Esophagus (tissue), 2 donors: ENCODE measurements at regions not wholly inside any gene's neighbourhood (a gene's known extent, or its start where the extent isn't known, plus 50 kb on each side); places are given as distances from the start of the nearest gene placed in this dataset.

Source experiments
- H3K27ac ChIP-seq, 2 donors: one replicate each; pipeline ENCODE4 v1.5.1; 2013; ENCODE audit warnings: low read depth in 2 of 2, mild to moderate bottlenecking in 2 of 2, inconsistent platforms in 1 of 2, low read length in 1 of 2, moderate library complexity in 1 of 2
- H3K27me3 ChIP-seq, 2 donors: one replicate each; pipeline ENCODE4 v1.6.1; 2013; ENCODE audit warnings: low read length in 2 of 2, control low read depth in 1 of 2, mild to moderate bottlenecking in 1 of 2; ENCODE audit not compliant: insufficient read depth in 2 of 2, control insufficient read depth in 1 of 2
- H3K36me3 ChIP-seq, 2 donors: one replicate each; pipeline ENCODE4 v1.6.1; 2013; ENCODE audit warnings: low read length in 1 of 2; ENCODE audit not compliant: control insufficient read depth in 2 of 2, insufficient read depth in 2 of 2
- H3K4me1 ChIP-seq, 2 donors: one replicate each; pipeline ENCODE4 v1.6.1; 2013; ENCODE audit warnings: low read length in 1 of 2; ENCODE audit not compliant: control insufficient read depth in 2 of 2, insufficient read depth in 2 of 2
- H3K4me3 ChIP-seq, 2 donors: one replicate each; pipeline ENCODE4 v1.5.1; 2013; ENCODE audit warnings: low read length in 2 of 2, mild to moderate bottlenecking in 2 of 2, low read depth in 1 of 2, moderate library complexity in 1 of 2
- H3K9me3 ChIP-seq, 2 donors: one replicate each; pipeline ENCODE4 v1.6.1; 2013; ENCODE audit warnings: mild to moderate bottlenecking in 2 of 2, low read depth in 1 of 2, low read length in 1 of 2, moderate library complexity in 1 of 2; ENCODE audit not compliant: control insufficient read depth in 2 of 2, insufficient read depth in 1 of 2
- WGBS, 2 donors: extraction: QIAGEN DNeasy Blood & Tissue Kit; methylation state at CpG; one replicate each; pipeline ENCODE4 v1.1.7; 2013; 5-methylcytosine and 5-hydroxymethylcytosine counted together
- donor health status: healthy with polysubstance abuse.
- donor health status: Bipolar disorder and iron deficiency.

DNA sequence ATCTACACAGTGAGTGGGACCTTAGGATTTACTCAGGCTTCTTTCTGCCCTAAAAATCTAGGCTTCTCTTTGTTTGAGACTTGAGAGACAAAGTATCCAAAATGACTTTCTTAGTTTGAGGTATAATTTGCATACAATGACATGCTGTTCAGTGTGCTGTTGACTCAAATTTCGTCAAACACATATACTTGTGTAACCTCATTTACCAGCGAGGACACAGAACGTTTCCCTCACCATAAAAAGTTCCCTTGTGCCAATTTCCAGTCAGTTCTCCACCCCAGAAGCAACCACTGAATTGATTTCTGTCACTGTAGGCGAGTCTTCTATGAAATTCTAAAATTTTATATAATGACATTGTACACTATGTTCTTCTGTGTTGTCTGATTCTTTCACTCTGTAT is 68.0 kb upstream of the MAF start:
- Histone ChIP-seq H3K36me3 (no peaks in the 10 kb centered on the region), H3K4me1 (peaks cover 3 to 6% of the 10 kb centered on the region in 2 donors), H3K27me3 (no peaks in the 10 kb centered on the region), H3K9me3 (no peaks in the 10 kb centered on the region), H3K27ac (no peak overlapping the region), H3K4me3 (no peak overlapping the region)
- 76 to 78% methylated on average over 4 of the region's 4 CpGs for WGBS, 2 donors

DNA sequence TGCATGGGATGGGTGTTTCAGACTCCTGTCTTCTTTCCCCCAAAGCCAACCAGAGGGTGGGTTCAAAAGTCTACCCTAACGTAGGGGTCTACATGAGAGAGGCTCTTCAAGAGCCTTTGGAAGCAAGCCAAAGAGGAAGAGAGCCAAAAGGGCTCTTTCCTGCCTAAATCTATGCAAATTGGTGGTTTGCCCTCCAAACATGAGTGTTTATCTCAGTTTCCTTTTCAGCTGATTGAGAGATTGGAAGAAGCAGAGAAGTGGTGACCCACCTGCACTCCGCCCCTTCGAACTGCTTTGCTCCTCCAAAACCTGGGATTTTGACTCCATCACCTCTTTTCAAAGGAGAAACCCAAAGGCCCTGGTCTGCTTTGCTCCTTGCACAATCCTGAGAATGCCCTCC is 65.4 kb upstream of the MAF start:
- no peak overlapping the region for H3K27ac ChIP-seq
- no peaks in the 10 kb centered on the region for H3K36me3 ChIP-seq
- peaks cover 3 to 12% of the 10 kb centered on the region in 2 donors for H3K4me1 ChIP-seq
- no peaks in the 10 kb centered on the region for H3K27me3 ChIP-seq
- H3K4me3 ChIP-seq, result no peak overlapping the region
- H3K9me3 ChIP-seq, result no peaks in the 10 kb centered on the region
- WGBS, 2 donors, result 81 to 84% methylated on average over 3 of the region's 3 CpGs

DNA sequence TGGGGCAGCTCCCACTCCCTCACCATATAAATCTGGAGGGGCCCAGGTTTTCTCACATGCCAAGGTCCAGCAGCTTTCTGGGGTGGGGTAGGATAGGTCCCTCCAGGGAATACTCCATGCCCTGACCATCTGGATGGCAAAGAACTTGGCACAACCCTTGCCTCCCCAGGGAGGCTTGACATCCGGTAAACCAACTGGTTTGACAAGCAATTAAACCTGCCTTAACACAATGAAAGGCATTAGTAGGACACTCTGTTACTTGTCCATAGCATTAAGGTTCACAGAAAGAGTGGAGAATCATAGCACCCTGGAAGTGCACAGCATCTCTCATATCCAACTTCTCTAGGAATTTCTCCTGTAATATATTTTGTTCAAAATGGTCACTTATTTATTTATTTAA is 63.9 kb upstream of the MAF start:
- Histone ChIP-seq H3K36me3 (no peaks in the 10 kb centered on the region), H3K27me3 (no peaks in the 10 kb centered on the region), H3K27ac (peak overlapping the region in 1 of 2 donors; percentile 24), H3K4me3 (no peak overlapping the region), H3K9me3 (no peaks in the 10 kb centered on the region), H3K4me1 (peaks cover 3 to 12% of the 10 kb centered on the region in 2 donors)
- WGBS, 2 donors, result 32 to 39% methylated on average over 1 of the region's 1 CpG

DNA sequence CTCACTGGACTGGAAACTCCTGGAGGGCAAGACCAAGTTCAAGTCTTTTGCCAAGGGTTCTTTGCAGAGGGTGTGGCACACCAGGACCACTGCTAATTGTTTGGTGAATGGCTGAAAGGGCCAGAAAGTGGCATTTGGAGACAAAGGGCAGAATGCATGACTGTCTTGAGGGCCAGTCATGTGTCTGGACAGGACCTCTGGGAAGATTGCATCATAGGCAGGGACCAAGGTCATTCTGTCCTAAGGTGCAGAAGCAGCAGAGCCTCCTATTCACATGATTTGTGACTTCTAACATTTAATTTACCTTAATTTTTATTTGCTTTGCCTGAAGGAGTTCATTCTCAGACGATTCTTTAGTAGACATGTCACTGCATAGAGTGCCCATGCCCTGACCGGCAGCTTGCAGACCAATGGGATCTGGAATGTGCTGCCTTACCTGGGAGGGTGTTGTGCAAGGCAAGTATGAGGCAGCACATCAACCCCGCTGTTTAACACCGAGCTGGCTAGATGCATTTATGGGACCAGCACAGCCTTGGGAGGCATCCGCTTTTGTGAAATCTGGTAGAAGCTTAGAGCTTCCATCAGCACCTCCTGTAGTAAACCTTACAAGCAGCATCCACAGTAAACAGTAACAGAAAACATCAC is 62.3 kb upstream of the MAF start:
- WGBS, 2 donors, result 64 to 72% methylated on average over 5 of the region's 5 CpGs
- no peaks in the 10 kb centered on the region for H3K9me3 ChIP-seq
- H3K27me3 ChIP-seq, result no peaks in the 10 kb centered on the region
- no peaks in the 10 kb centered on the region for H3K36me3 ChIP-seq
- no peak overlapping the region for H3K27ac ChIP-seq
- H3K4me3 ChIP-seq, result no peak overlapping the region
- H3K4me1 ChIP-seq, result peaks cover 3 to 14% of the 10 kb centered on the region in 2 donors

DNA sequence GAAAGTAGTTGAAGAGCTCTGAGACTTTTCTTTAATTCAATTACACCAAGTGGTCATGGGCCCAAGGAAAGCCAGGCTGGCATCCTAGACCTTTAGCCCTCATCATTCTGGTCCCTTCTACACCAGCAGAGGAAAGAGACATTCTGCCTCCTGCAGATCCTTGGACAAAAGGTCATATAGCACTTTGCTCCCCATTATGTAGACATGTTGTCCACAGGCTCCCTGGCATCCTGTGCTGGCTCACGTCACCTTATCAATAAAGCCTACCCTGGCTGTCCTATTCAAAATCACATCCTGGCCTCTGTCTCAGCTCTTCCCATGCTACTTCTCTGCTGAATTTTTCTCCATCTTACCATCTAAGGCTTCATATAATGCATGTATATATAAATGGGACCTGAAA is 61.6 kb upstream of the MAF start:
- Histone ChIP-seq H3K36me3 (no peaks in the 10 kb centered on the region), H3K27ac (no peak overlapping the region), H3K9me3 (no peaks in the 10 kb centered on the region), H3K4me3 (no peak overlapping the region), H3K4me1 (peaks cover 3 to 14% of the 10 kb centered on the region in 2 donors), H3K27me3 (no peaks in the 10 kb centered on the region)
- WGBS, 2 donors, result 73 to 97% methylated on average over 1 of the region's 1 CpG

DNA sequence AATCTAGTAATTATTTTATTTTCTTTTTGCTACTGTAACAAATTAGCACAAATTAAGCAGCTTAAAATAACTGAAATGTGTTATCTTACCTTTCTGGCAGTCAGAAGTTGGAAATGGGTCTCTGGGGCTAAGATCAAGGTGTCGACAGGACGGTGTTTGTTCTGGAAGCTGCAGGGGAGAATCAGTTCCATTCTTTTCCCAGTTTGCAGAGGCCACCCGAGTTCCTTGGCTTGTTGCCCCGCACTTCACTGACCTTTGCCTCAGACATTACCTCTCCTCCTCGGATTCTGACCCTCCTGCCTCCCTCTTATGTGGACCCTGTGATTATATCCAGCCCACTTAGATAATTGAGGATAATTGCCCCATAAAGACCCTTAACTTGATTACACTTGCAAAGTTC is 61.0 kb upstream of the MAF start:
- no peak overlapping the region for H3K4me3 ChIP-seq
- WGBS, 2 donors, result 84 to 88% methylated on average over 5 of the region's 5 CpGs
- H3K27ac ChIP-seq, result no peak overlapping the region
- H3K27me3 ChIP-seq, result no peaks in the 10 kb centered on the region
- peaks cover 3 to 16% of the 10 kb centered on the region in 2 donors for H3K4me1 ChIP-seq
- H3K9me3 ChIP-seq, result no peaks in the 10 kb centered on the region
- H3K36me3 ChIP-seq, result no peaks in the 10 kb centered on the region

DNA sequence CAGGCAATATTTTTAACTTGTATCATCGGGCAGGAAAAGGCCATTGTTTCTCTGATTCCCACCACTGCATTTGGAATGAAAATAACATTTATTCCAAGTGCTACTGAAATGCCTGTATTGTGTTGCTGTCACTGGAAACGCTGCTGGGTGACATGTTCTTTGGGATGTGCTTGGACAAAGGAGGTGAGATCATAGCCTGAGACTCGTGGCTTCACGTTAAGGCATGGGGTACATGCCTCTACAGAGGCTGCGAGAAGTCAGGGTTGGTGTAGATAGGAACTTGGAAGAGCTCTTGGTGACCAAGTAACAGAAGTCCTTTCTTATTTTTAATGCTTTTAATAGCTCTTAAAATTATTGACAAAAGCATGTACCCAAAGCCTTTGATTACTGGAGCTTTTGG is 58.8 kb upstream of the MAF start:
- H3K36me3 ChIP-seq, result no peaks in the 10 kb centered on the region
- H3K4me3 ChIP-seq, result no peak overlapping the region
- H3K4me1 ChIP-seq, result peaks cover 3 to 25% of the 10 kb centered on the region in 2 donors
- H3K9me3 ChIP-seq, result no peaks in the 10 kb centered on the region
- WGBS, 2 donors, result 40 to 55% methylated on average over 5 of the region's 5 CpGs
- peak overlapping the region in 1 of 2 donors; percentile 47 for H3K27ac ChIP-seq
- H3K27me3 ChIP-seq, result no peaks in the 10 kb centered on the region

DNA sequence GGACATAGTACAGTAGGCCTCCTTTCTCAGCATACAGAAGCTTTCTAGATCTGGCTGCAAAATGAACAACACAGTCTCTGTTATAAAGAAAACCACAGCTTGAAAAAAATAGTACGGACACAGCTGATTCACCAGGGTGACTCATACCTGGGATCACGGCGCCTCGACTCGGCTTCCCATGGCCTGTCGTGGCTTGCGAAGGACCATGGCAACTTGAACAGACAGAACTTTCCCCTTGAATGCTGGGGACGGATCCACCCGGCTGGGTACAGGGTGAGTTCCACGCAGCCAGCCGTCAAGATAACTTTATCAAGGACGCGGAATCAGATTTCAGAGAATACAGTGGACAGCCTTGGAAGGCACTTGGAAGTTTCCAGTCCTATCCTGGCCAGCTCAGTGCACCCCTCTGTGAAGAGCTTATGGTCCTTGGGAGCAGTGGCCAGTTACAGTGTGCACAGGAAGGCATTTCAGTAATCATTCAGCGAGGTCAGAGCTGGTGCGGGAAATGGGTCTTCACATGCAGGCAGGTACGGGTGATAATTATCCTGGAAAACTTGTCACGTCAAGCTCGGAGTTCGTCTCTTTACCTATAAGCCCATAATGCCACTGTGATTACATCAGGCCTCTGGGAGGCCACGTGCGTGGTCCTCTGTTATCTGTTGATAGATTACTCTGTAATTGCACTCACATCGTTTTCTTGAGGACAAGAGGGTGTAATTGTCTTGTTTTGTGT is 57.9 kb upstream of the MAF start:
- peaks cover under 1 to 26% of the 10 kb centered on the region in 2 donors for H3K4me1 ChIP-seq
- peak overlapping the region; percentile 87 to 94 for H3K27ac ChIP-seq
- no peak overlapping the region for H3K4me3 ChIP-seq
- no peaks in the 10 kb centered on the region for H3K9me3 ChIP-seq
- H3K27me3 ChIP-seq, result no peaks in the 10 kb centered on the region
- H3K36me3 ChIP-seq, result no peaks in the 10 kb centered on the region
- WGBS, 2 donors, result 52 to 65% methylated on average over 22 of the region's 22 CpGs

DNA sequence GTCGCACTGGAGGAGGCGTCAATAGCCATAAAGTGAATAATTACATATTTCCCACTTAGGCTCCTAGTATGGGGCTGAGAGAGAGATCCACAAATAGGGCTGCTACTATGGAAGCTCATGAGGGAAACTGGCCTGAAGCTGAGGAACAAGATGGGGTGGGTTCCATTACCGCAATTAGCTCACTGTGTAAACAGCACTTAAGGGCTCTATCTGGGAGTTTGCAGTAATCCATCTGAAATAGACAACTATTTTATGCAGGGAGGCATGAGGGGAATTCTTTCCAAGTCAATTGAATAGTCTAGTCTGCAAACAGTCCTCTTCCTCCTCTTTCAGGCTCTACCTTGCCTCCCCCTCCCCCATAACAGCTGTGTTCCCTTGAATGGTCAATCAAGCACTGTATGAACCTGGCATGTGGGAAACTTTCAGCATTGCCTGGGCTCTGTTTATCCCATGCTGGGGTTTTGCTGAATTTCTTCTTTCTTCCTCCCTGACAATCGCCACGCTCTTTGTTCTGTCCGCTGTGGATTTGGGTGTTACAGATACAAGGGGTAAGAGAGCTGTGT is 56.1 kb upstream of the MAF start:
- 88 to 89% methylated on average over 6 of the region's 6 CpGs for WGBS, 2 donors
- H3K27ac ChIP-seq, result no peak overlapping the region
- H3K27me3 ChIP-seq, result no peaks in the 10 kb centered on the region
- H3K4me1 ChIP-seq, result peaks cover 3 to 27% of the 10 kb centered on the region in 2 donors
- no peaks in the 10 kb centered on the region for H3K9me3 ChIP-seq
- no peak overlapping the region for H3K4me3 ChIP-seq
- H3K36me3 ChIP-seq, result no peaks in the 10 kb centered on the region
